K562 (cell line): ENCODE measurements at regions not wholly inside any gene's neighbourhood (a gene's known extent, or its start where the extent isn't known, plus 50 kb on each side); places are given as distances from the start of the nearest gene placed in this dataset.

ENCODE experiments used
- ATAC-seq: fragments of 200-7000 bp; cut with Tn5 transposase; 3 replicates; pipeline ENCODE4 v1.9.1; 2020; ENCODE audit warnings: moderate library complexity
- BruUV-seq: library from RNA; stranded (reverse); fragments of 400-500 nt; replicated peaks from 2 replicates; lab custom pipeline; 2021; lab: Mats Ljungman, UMichigan
- CTCF ChIA-PET: fragments of 300-600 bp; formaldehyde crosslinking; extraction: SDS; loops from one replicate; lab custom pipeline; 2021; ENCODE audit warnings: low intra/inter-chr PET ratio; lab: Yijun Ruan, JAX
- POLR2A ChIA-PET: fragments of 300-600, 350-650 bp; sonication (Branson Sonifier 250); formaldehyde crosslinking; extraction: SDS; loops from one replicate; lab custom pipeline; 2021; ENCODE audit warnings: antibody characterized with exemption, inconsistent platforms; lab: Yijun Ruan, JAX
- DNase-seq, 4 experiments: peaks; one replicate each; pipeline versions ENCODE4 v3.0.0 to v3.0.0-alpha.2; 2011 to 2018; ENCODE audit warnings: low spot score in 3 of 4, mixed read lengths in 3 of 4; ENCODE audit errors: extremely low read depth in 1 of 4
- FAIRE-seq: peaks from 2 replicates; lab custom pipeline; 2011; peaks lifted over from hg19 to GRCh38; lab: Jason Lieb, UNC
- H2AFZ ChIP-seq: 2 replicates; pipeline ENCODE4 v1.6.0; 2011; ENCODE audit warnings: low read depth, low read length, control low read depth, inconsistent platforms
- H3K27ac ChIP-seq: fragments of 200-600 bp; 3 replicates; pipeline ENCODE4 v1.8.0; 2011; ENCODE audit warnings: low read depth, mild to moderate bottlenecking, control low read depth, inconsistent platforms, low read length, moderate library complexity, mixed read lengths; ENCODE audit errors: extremely low read depth
- H3K27me3 ChIP-seq, 2 experiments: fragments of 300-600 bp in 1 of 2; 2 replicates in 1 of 2; 3 replicates in 1 of 2; pipeline versions ENCODE4 v1.6.0 to v1.8.0; 2011; ENCODE audit warnings: inconsistent platforms in 2 of 2, low read length in 2 of 2, mild to moderate bottlenecking in 1 of 2, mixed read lengths in 1 of 2, moderate library complexity in 1 of 2; ENCODE audit not compliant: control insufficient read depth in 2 of 2, insufficient read depth in 2 of 2
- H3K36me3 ChIP-seq: fragments of 300-600 bp; 3 replicates; pipeline ENCODE4 v1.8.0; 2011; ENCODE audit warnings: mild to moderate bottlenecking, low read length, inconsistent platforms; ENCODE audit not compliant: control insufficient read depth, insufficient read depth
- H3K4me1 ChIP-seq, 2 experiments: fragments of 200-600 bp in 1 of 2; replicated peaks in 1 of 2; 2 replicates in 1 of 2; 3 replicates in 1 of 2; pipeline versions ENCODE4 v1.5.1 to v1.8.0; 2011; ENCODE audit warnings: inconsistent platforms in 2 of 2, low read length in 2 of 2, mild to moderate bottlenecking in 1 of 2, mixed read lengths in 1 of 2, moderate library complexity in 1 of 2; ENCODE audit not compliant: control insufficient read depth in 2 of 2, insufficient read depth in 2 of 2
- H3K4me2 ChIP-seq: 2 replicates; pipeline ENCODE4 v1.6.1; 2011; ENCODE audit warnings: low read length, control low read depth, inconsistent platforms, mixed read lengths; ENCODE audit not compliant: insufficient read depth
- H3K4me3 ChIP-seq: fragments of 200-600 bp; sonication (generic), shearing (Covaris generic); 2 replicates; pipeline ENCODE4 v1.5.1; 2016; ENCODE audit warnings: control low read depth, inconsistent platforms
- H3K79me2 ChIP-seq: fragments of 200-600 bp; 3 replicates; pipeline ENCODE4 v1.8.0; 2011; ENCODE audit warnings: low read length, inconsistent platforms; ENCODE audit not compliant: control insufficient read depth, insufficient read depth
- H3K9ac ChIP-seq, 2 experiments: 2 replicates each; pipeline versions ENCODE4 v1.6.0 to v1.6.1; 2011; ENCODE audit warnings: low read depth in 2 of 2, low read length in 2 of 2, control low read depth in 1 of 2, inconsistent platforms in 1 of 2, mild to moderate bottlenecking in 1 of 2, mixed read lengths in 1 of 2; ENCODE audit not compliant: insufficient read depth in 1 of 2
- H3K9me1 ChIP-seq: one replicate; pipeline ENCODE4 v1.6.0; 2011; ENCODE audit warnings: inconsistent platforms, mild to moderate bottlenecking, low read length, moderate library complexity; ENCODE audit not compliant: control insufficient read depth, insufficient read depth
- H3K9me3 ChIP-seq: replicated peaks from 2 replicates; pipeline ENCODE4 v1.5.1; 2011; ENCODE audit warnings: low read depth, low read length, inconsistent platforms; ENCODE audit not compliant: control insufficient read depth, insufficient read depth
- H4K20me1 ChIP-seq: replicated peaks from 2 replicates; pipeline ENCODE4 v1.6.1; 2011; ENCODE audit warnings: low read length, inconsistent platforms, mixed read lengths; ENCODE audit not compliant: control insufficient read depth, insufficient read depth
- FUS ChIP-seq: fragments of 200-400 bp; formaldehyde crosslinking; optimal IDR thresholded peaks from 2 replicates; pipeline ENCODE3; 2017; ENCODE audit warnings: low read depth, low read length
- GATAD2A ChIP-seq: fragments of 450-650 bp; IDR thresholded peaks from 2 replicates; pipeline ENCODE4 v1.6.1; 2017
- HMG20B ChIP-seq: fragments of 250-450 bp; sonication (Bioruptor Pico); IDR thresholded peaks from 2 replicates; pipeline ENCODE4 v1.5.0; 2021; ENCODE audit warnings: mild to moderate bottlenecking
- MCM7 ChIP-seq, 2 experiments: fragments of 450-650 bp; IDR thresholded peaks; 2 replicates each; pipeline ENCODE4 v1.6.1; 2016 to 2018
- PRDM10 ChIP-seq: fragments of 450-650 bp; IDR thresholded peaks from 2 replicates; pipeline ENCODE4 v1.6.1; 2018; ENCODE audit not compliant: partially characterized antibody
- XRCC5 ChIP-seq: fragments of 200-400 bp; formaldehyde crosslinking; IDR thresholded peaks from 2 replicates; pipeline ENCODE4 v1.6.1; 2017; ENCODE audit warnings: low read depth, mild to moderate bottlenecking, low read length
- ZNF143 ChIP-seq: sonication (generic); formaldehyde crosslinking; IDR thresholded peaks from 2 replicates; pipeline ENCODE4 v1.9.0; 2022; ENCODE audit warnings: mild to moderate bottlenecking, missing genetic modification reagents
- WGBS: fragments of 100-300 bp; shearing (Covaris generic); methylation state at CpG from one replicate; pipeline ENCODE4 v1.1.6; 2016; ENCODE audit warnings: low coverage, mixed read lengths; ENCODE audit not compliant: insufficient coverage; ENCODE audit errors: missing lambda C conversion rate; 5-methylcytosine and 5-hydroxymethylcytosine counted together
- in situ Hi-C: fragments of 300-500 bp; cut with MboI; formaldehyde crosslinking; loops from 4 replicates; pipeline ENCODE4 v1.15.0; 2018; ENCODE audit warnings: inconsistent platforms, mixed read lengths
- intact Hi-C: fragments of 100-400 bp; cut with micrococcal nuclease; formaldehyde crosslinking; loops from 2 replicates; pipeline ENCODE4 v1.14.2; 2022

- TF ChIP-seq GATAD2A (no peak), HMG20B (CRISPR knock-in tag) (no peak), FUS (no peak), PRDM10 (no peak), MCM7 (IDR thresholded peaks at IDR 0.05) (no peak), ZNF143 (CRISPR knock-in tag) (no peak), XRCC5 (no peak)
- TF ChIP-seq, all 486 proteins: peak for 0
- H3K4me2 ChIP-seq, result no peak overlapping the region
- no peaks in the 10 kb centered on the region for H4K20me1 ChIP-seq
- FAIRE-seq (no peak), ATAC-seq (no peak), DNase-seq (no peak)
- no peak overlapping the region for H3K9ac ChIP-seq
- 3% methylated on average over 13 of the region's 14 CpGs for WGBS
- BruUV-seq, result no TSS peak
- H3K4me1 ChIP-seq, result no peaks in the 10 kb centered on the region; a peak in 1 of 5 replicates
- H3K79me2 ChIP-seq, result no peaks in the 10 kb centered on the region
- H2AFZ ChIP-seq, result no peak overlapping the region
- ChIA-PET POLR2A (no interaction called here), CTCF (no interaction called here)
- no peaks in the 10 kb centered on the region for H3K27me3 ChIP-seq
- no peaks in the 10 kb centered on the region for H3K9me1 ChIP-seq
- no peaks in the 10 kb centered on the region for H3K9me3 ChIP-seq
- in situ Hi-C loops (no loop called here), intact Hi-C loops (no loop called here)
- H3K4me3 ChIP-seq, result no peak overlapping the region
- H3K27ac ChIP-seq, result no peak overlapping the region
- H3K36me3 ChIP-seq, result no peaks in the 10 kb centered on the region
These were observed 570.8 kb downstream of the GALR1 start for GRCh38 chr18:77820472-77820871.
